Fibroblast of villous mesenchyme (primary cell): ENCODE measurements at regions not wholly inside any gene's neighbourhood (a gene's known extent, or its start where the extent isn't known, plus 50 kb on each side); places are given as distances from the start of the nearest gene placed in this dataset.
A peak's percentile ranks its signal among the peaks of the same experiment; 100 is the strongest.

ENCODE experiments used
- DNase-seq: peaks from one replicate; pipeline ENCODE4 v3.0.0-alpha.2; 2010; ENCODE audit warnings: low read depth
- H3K4me3 ChIP-seq: 2 replicates; pipeline ENCODE4 v1.5.1; 2011; ENCODE audit warnings: low read depth, mild to moderate bottlenecking, low read length
- CTCF ChIP-seq: IDR thresholded peaks from 2 replicates; pipeline ENCODE4 v1.5.1; 2012; ENCODE audit warnings: low read depth, mild to moderate bottlenecking, low read length; ENCODE audit not compliant: insufficient read depth

- no peak for TF ChIP-seq CTCF
- peak; percentile 96 for DNase-seq
- peak overlapping the region; percentile 89 for H3K4me3 ChIP-seq
Measured at GRCh38 chr6:71420693-71421328, 132.2 kb downstream of the OGFRL1 start.

- TF ChIP-seq CTCF, result no peak
- no peak overlapping the region for H3K4me3 ChIP-seq
- DNase-seq, result peak; percentile 67
Measured at GRCh38 chr6:71421611-71422010, 133.0 kb downstream of the OGFRL1 start.

GRCh38 chr6:71430018-71430417 lies 141.4 kb downstream of the OGFRL1 start:
- H3K4me3 ChIP-seq, result no peak overlapping the region
- no peak for TF ChIP-seq CTCF
- DNase-seq, result no peak

GRCh38 chr6:71433441-71433840 lies 144.8 kb downstream of the OGFRL1 start:
- DNase-seq, result no peak
- no peak for TF ChIP-seq CTCF
- no peak overlapping the region for H3K4me3 ChIP-seq

- no peak for DNase-seq
- H3K4me3 ChIP-seq, result no peak overlapping the region
- no peak for TF ChIP-seq CTCF
Measured at GRCh38 chr6:71444222-71444621, 155.6 kb downstream of the OGFRL1 start.

- H3K4me3 ChIP-seq, result no peak overlapping the region
- no peak for TF ChIP-seq CTCF
- DNase-seq, result no peak
Measured at GRCh38 chr6:71446057-71446456, 157.4 kb downstream of the OGFRL1 start.

- no peak for TF ChIP-seq CTCF
- DNase-seq, result no peak
Measured at GRCh38 chr6:71446470-71446869, 157.9 kb downstream of the OGFRL1 start.

More at GRCh38 chr6:71446470-71446869, 157.9 kb downstream of the OGFRL1 start:
- no peak overlapping the region for H3K4me3 ChIP-seq
